ENCODE measurements at regions not wholly inside any gene's neighbourhood (a gene's known extent, or its start where the extent isn't known, plus 50 kb on each side); places are given as distances from the start of the nearest gene placed in this dataset.

- Histone ChIP-seq H3K4me3 (replicated peaks in 1 of 3; ENCODE audit: low read depth in 2 of 3, low read length in 3 of 3) (no peak overlapping the region), H3K27me3 (ENCODE audit: control insufficient read depth in 2 of 2, insufficient read depth in 2 of 2, low read length in 2 of 2) (no peaks in the 10 kb centered on the region), H3K4me1 (ENCODE audit: control insufficient read depth in 1 of 2, insufficient read depth in 2 of 2, low read length in 2 of 2) (no peaks in the 10 kb centered on the region), H3K79me2 (ENCODE audit: insufficient read depth, low read length) (no peaks in the 10 kb centered on the region), H2AFZ (ENCODE audit: insufficient read depth, low read depth, low read length, poor library complexity, severe bottlenecking) (no peak overlapping the region), H3K9ac (ENCODE audit: insufficient read depth, low read length, poor library complexity, severe bottlenecking) (no peak overlapping the region), H3K36me3 (replicated peaks in 1 of 2; ENCODE audit: control insufficient read depth in 1 of 2, insufficient read depth in 2 of 2, low read length in 2 of 2) (no peaks in the 10 kb centered on the region), H4K20me1 (ENCODE audit: insufficient read depth, low read length) (no peaks in the 10 kb centered on the region), H3K9me3 (replicated peaks in 1 of 2; ENCODE audit: control insufficient read depth in 1 of 2, insufficient read depth in 1 of 2, low read length in 2 of 2) (peaks cover 4 to 7% of the 10 kb centered on the region in 2 donors), H3K27ac (ENCODE audit: low read depth in 1 of 2, low read length in 2 of 2) (no peak overlapping the region), H3K4me2 (replicated peaks; ENCODE audit: extremely low read depth, low read length, poor library complexity, severe bottlenecking) (no peak overlapping the region)
- TF ChIP-seq CTCF (IDR thresholded peaks at IDR 0.05): no peak
- H3K4me3 Mint-ChIP-seq: no peak overlapping the region
- no peak for DNase-seq
- peaks cover 0 to 3% (median 0%) of the 10 kb centered on the region in 7 donors for H3K9me3 Mint-ChIP-seq
- H3K4me1 Mint-ChIP-seq: no peaks in the 10 kb centered on the region
- no peaks in the 10 kb centered on the region for H3K27me3 Mint-ChIP-seq (ENCODE audit: low read depth in 3 of 3)
- no peak overlapping the region for H3K27ac Mint-ChIP-seq
- 75% methylated on average over 1 of the region's 1 CpG for WGBS (ENCODE audit: insufficient coverage)
- intact Hi-C loops (cut with micrococcal nuclease): no loop called here
- H3K36me3 Mint-ChIP-seq: no peaks in the 10 kb centered on the region
Observed at GRCh38 chr4:32745351-32745750, 2025.2 kb downstream of the PCDH7 start.

- Mint-ChIP-seq H3K4me3 (no peak overlapping the region), H3K4me1 (no peaks in the 10 kb centered on the region), H3K9me3 (peaks cover 0 to 3% (median 0%) of the 10 kb centered on the region in 7 donors), H3K27ac (no peak overlapping the region), H3K36me3 (no peaks in the 10 kb centered on the region), H3K27me3 (ENCODE audit: low read depth in 3 of 3) (peaks cover 0 to 2% (median 0%) of the 10 kb centered on the region in 3 donors)
- no peak overlapping the region for H3K27ac ChIP-seq (ENCODE audit: low read depth in 1 of 2, low read length in 2 of 2)
- H3K79me2 ChIP-seq (ENCODE audit: insufficient read depth, low read length): no peaks in the 10 kb centered on the region
- H3K9ac ChIP-seq (ENCODE audit: insufficient read depth, low read length, poor library complexity, severe bottlenecking): no peak overlapping the region
- H3K36me3 ChIP-seq (replicated peaks in 1 of 2; ENCODE audit: control insufficient read depth in 1 of 2, insufficient read depth in 2 of 2, low read length in 2 of 2): no peaks in the 10 kb centered on the region
- no peak overlapping the region for H3K4me3 ChIP-seq (replicated peaks in 1 of 3; ENCODE audit: low read depth in 2 of 3, low read length in 3 of 3)
- no peak for DNase-seq
- TF ChIP-seq CTCF (IDR thresholded peaks at IDR 0.05): no peak
- H3K27me3 ChIP-seq (ENCODE audit: control insufficient read depth in 2 of 2, insufficient read depth in 2 of 2, low read length in 2 of 2): no peaks in the 10 kb centered on the region
- H4K20me1 ChIP-seq (ENCODE audit: insufficient read depth, low read length): no peaks in the 10 kb centered on the region
- H2AFZ ChIP-seq (ENCODE audit: insufficient read depth, low read depth, low read length, poor library complexity, severe bottlenecking): no peak overlapping the region
- no peaks in the 10 kb centered on the region for H3K4me1 ChIP-seq (ENCODE audit: control insufficient read depth in 1 of 2, insufficient read depth in 2 of 2, low read length in 2 of 2)
- WGBS (ENCODE audit: insufficient coverage): 95% methylated on average over 10 of the region's 13 CpGs
- intact Hi-C loops (cut with micrococcal nuclease): no loop called here
- peaks cover under 1 to 7% of the 10 kb centered on the region in 2 donors for H3K9me3 ChIP-seq (replicated peaks in 1 of 2; ENCODE audit: control insufficient read depth in 1 of 2, insufficient read depth in 1 of 2, low read length in 2 of 2)
- no peak overlapping the region for H3K4me2 ChIP-seq (replicated peaks; ENCODE audit: extremely low read depth, low read length, poor library complexity, severe bottlenecking)
Observed at GRCh38 chr4:32748061-32748460, 2027.9 kb downstream of the PCDH7 start.
